ENCODE measurements at regions not wholly inside any gene's neighbourhood (a gene's known extent, or its start where the extent isn't known, plus 50 kb on each side); places are given as distances from the start of the nearest gene placed in this dataset.
"Not testable (repeated sequence)": the region's sequence is repeated elsewhere in the genome, so short reads cannot be mapped to it uniquely, and the experiment has no call there.

GRCh38 chr10:118882741-118883140 lies 128.0 kb upstream of the CACUL1 start:
- no peak overlapping the region for H3K4me2 ChIP-seq (ENCODE audit: insufficient read depth, low read length, poor library complexity, severe bottlenecking)
- no peak for DNase-seq (ENCODE audit: low spot score)
- H2AFZ ChIP-seq (ENCODE audit: low read length), result no peak overlapping the region
- no CpG with 5 or more reads among the region's 2 CpGs for WGBS, 2 donors (ENCODE audit: extremely low coverage in 2 of 2, insufficient read length in 2 of 2, insufficient replicate concordance in 1 of 2)
- H3K27ac ChIP-seq (replicated peaks; ENCODE audit: low read length), result no peak overlapping the region
- H3K18ac ChIP-seq (ENCODE audit: low read length), result no peak overlapping the region
- H3K14ac ChIP-seq (ENCODE audit: low read length), result no peak overlapping the region
- no peaks in the 10 kb centered on the region for H3K9me3 ChIP-seq (replicated peaks in 1 of 2; ENCODE audit: control insufficient read depth in 2 of 2, insufficient read depth in 1 of 2, low read depth in 1 of 2, low read length in 2 of 2)
- no peak overlapping the region for H2BK12ac ChIP-seq (ENCODE audit: low read length)
- no peak overlapping the region for H2BK120ac ChIP-seq (ENCODE audit: low read depth, low read length)
- H3K4ac ChIP-seq (ENCODE audit: low read length), result no peak overlapping the region
- H3K36me3 ChIP-seq (replicated peaks in 1 of 2; ENCODE audit: control insufficient read depth in 2 of 2, insufficient read depth in 2 of 2, low read length in 2 of 2), result no peaks in the 10 kb centered on the region
- no peaks in the 10 kb centered on the region for H3K79me1 ChIP-seq (ENCODE audit: low read depth, low read length)
- H3K4me3 ChIP-seq (ENCODE audit: low read length in 2 of 2), result no peak overlapping the region
- H3K23ac ChIP-seq (ENCODE audit: low read depth, low read length, poor library complexity), result no peak overlapping the region
- H3K4me1 ChIP-seq (ENCODE audit: control insufficient read depth in 2 of 2, insufficient read depth in 1 of 2, low read depth in 1 of 2, low read length in 2 of 2), result no peaks in the 10 kb centered on the region
- H4K91ac ChIP-seq (ENCODE audit: low read depth, low read length, poor library complexity), result no peak overlapping the region
- no peak overlapping the region for H4K8ac ChIP-seq (ENCODE audit: low read depth, low read length)
- H2BK15ac ChIP-seq (ENCODE audit: low read length), result no peak overlapping the region
- H2AK5ac ChIP-seq (ENCODE audit: low read depth, low read length), result no peak overlapping the region
- no peak overlapping the region for H3K9ac ChIP-seq (ENCODE audit: low read depth, low read length, poor library complexity)
- H3K27me3 ChIP-seq (ENCODE audit: control insufficient read depth in 3 of 3, insufficient read depth in 3 of 3, low read depth in 1 of 3, low read length in 3 of 3), result no peaks in the 10 kb centered on the region
- no peak overlapping the region for H2BK5ac ChIP-seq (ENCODE audit: low read length)

- Histone ChIP-seq H3K27ac (replicated peaks; ENCODE audit: low read length) (no peak overlapping the region), H3K4me2 (ENCODE audit: insufficient read depth, low read length, poor library complexity, severe bottlenecking) (no peak overlapping the region), H3K18ac (ENCODE audit: low read length) (peak overlapping the region; percentile 57), H2BK120ac (ENCODE audit: low read depth, low read length) (no peak overlapping the region), H3K4ac (ENCODE audit: low read length) (no peak overlapping the region), H3K36me3 (replicated peaks in 1 of 2; ENCODE audit: control insufficient read depth in 2 of 2, insufficient read depth in 2 of 2, low read length in 2 of 2) (no peaks in the 10 kb centered on the region), H4K91ac (ENCODE audit: low read depth, low read length, poor library complexity) (no peak overlapping the region), H3K9ac (ENCODE audit: low read depth, low read length, poor library complexity) (no peak overlapping the region), H3K27me3 (ENCODE audit: control insufficient read depth in 3 of 3, insufficient read depth in 3 of 3, low read depth in 1 of 3, low read length in 3 of 3) (peaks cover 0 to 2% (median 0%) of the 10 kb centered on the region in 3 experiments), H3K14ac (ENCODE audit: low read length) (peak overlapping the region; percentile 82), H3K9me3 (replicated peaks in 1 of 2; ENCODE audit: control insufficient read depth in 2 of 2, insufficient read depth in 1 of 2, low read depth in 1 of 2, low read length in 2 of 2) (no peaks in the 10 kb centered on the region), H2BK12ac (ENCODE audit: low read length) (no peak overlapping the region), H2BK15ac (ENCODE audit: low read length) (no peak overlapping the region), H4K8ac (ENCODE audit: low read depth, low read length) (peak overlapping the region; percentile 72), H2AK5ac (ENCODE audit: low read depth, low read length) (no peak overlapping the region), H2AFZ (ENCODE audit: low read length) (no peak overlapping the region), H3K23ac (ENCODE audit: low read depth, low read length, poor library complexity) (no peak overlapping the region), H3K4me3 (ENCODE audit: low read length in 2 of 2) (no peak overlapping the region), H3K4me1 (ENCODE audit: control insufficient read depth in 2 of 2, insufficient read depth in 1 of 2, low read depth in 1 of 2, low read length in 2 of 2) (no peaks in the 10 kb centered on the region), H2BK5ac (ENCODE audit: low read length) (no peak overlapping the region), H3K79me1 (ENCODE audit: low read depth, low read length) (no peaks in the 10 kb centered on the region)
- no peak for DNase-seq (ENCODE audit: low spot score)
- no CpG with 5 or more reads among the region's 1 CpG for WGBS, 2 donors (ENCODE audit: extremely low coverage in 2 of 2, insufficient read length in 2 of 2, insufficient replicate concordance in 1 of 2)
Measured at GRCh38 chr10:118892255-118892654, 137.3 kb upstream of the NANOS1 start.

- not testable (repeated sequence) for H2BK15ac ChIP-seq (ENCODE audit: low read length); H3K4me2 ChIP-seq (ENCODE audit: insufficient read depth, low read length, poor library complexity, severe bottlenecking); H3K36me3 ChIP-seq (replicated peaks in 1 of 2; ENCODE audit: control insufficient read depth in 2 of 2, insufficient read depth in 2 of 2, low read length in 2 of 2); H3K9ac ChIP-seq (ENCODE audit: low read depth, low read length, poor library complexity); DNase-seq (ENCODE audit: low spot score); H3K4me3 ChIP-seq (ENCODE audit: low read length in 2 of 2); H3K18ac ChIP-seq (ENCODE audit: low read length); H2AFZ ChIP-seq (ENCODE audit: low read length); H3K4me1 ChIP-seq (ENCODE audit: control insufficient read depth in 2 of 2, insufficient read depth in 1 of 2, low read depth in 1 of 2, low read length in 2 of 2); H3K14ac ChIP-seq (ENCODE audit: low read length); H4K8ac ChIP-seq (ENCODE audit: low read depth, low read length); H2BK5ac ChIP-seq (ENCODE audit: low read length); H2AK5ac ChIP-seq (ENCODE audit: low read depth, low read length); H2BK12ac ChIP-seq (ENCODE audit: low read length); H3K27ac ChIP-seq (replicated peaks; ENCODE audit: low read length); H2BK120ac ChIP-seq (ENCODE audit: low read depth, low read length); H3K79me1 ChIP-seq (ENCODE audit: low read depth, low read length); H3K23ac ChIP-seq (ENCODE audit: low read depth, low read length, poor library complexity); H3K27me3 ChIP-seq (ENCODE audit: control insufficient read depth in 3 of 3, insufficient read depth in 3 of 3, low read depth in 1 of 3, low read length in 3 of 3); H3K4ac ChIP-seq (ENCODE audit: low read length); H4K91ac ChIP-seq (ENCODE audit: low read depth, low read length, poor library complexity); H3K9me3 ChIP-seq (replicated peaks in 1 of 2; ENCODE audit: control insufficient read depth in 2 of 2, insufficient read depth in 1 of 2, low read depth in 1 of 2, low read length in 2 of 2)
- WGBS, 2 donors (ENCODE audit: extremely low coverage in 2 of 2, insufficient read length in 2 of 2, insufficient replicate concordance in 1 of 2), result 100% methylated on average over 2 of the region's 25 CpGs; no CpG with 5 or more reads in 1 of the 2 donors
Measured at GRCh38 chr10:118894891-118895290, 134.6 kb upstream of the NANOS1 start.

- Histone ChIP-seq H3K18ac (ENCODE audit: low read length) (no peak overlapping the region), H3K23ac (ENCODE audit: low read depth, low read length, poor library complexity) (no peak overlapping the region), H3K9me3 (replicated peaks in 1 of 2; ENCODE audit: control insufficient read depth in 2 of 2, insufficient read depth in 1 of 2, low read depth in 1 of 2, low read length in 2 of 2) (no peaks in the 10 kb centered on the region), H2BK120ac (ENCODE audit: low read depth, low read length) (no peak overlapping the region), H3K4me1 (ENCODE audit: control insufficient read depth in 2 of 2, insufficient read depth in 1 of 2, low read depth in 1 of 2, low read length in 2 of 2) (peaks cover 0 to 9% of the 10 kb centered on the region in 2 donors), H4K8ac (ENCODE audit: low read depth, low read length) (no peak overlapping the region), H4K91ac (ENCODE audit: low read depth, low read length, poor library complexity) (no peak overlapping the region), H3K27ac (replicated peaks; ENCODE audit: low read length) (peak overlapping the region; percentile 7), H2BK15ac (ENCODE audit: low read length) (no peak overlapping the region), H2BK12ac (ENCODE audit: low read length) (no peak overlapping the region), H2AK5ac (ENCODE audit: low read depth, low read length) (no peak overlapping the region), H3K79me1 (ENCODE audit: low read depth, low read length) (no peaks in the 10 kb centered on the region), H2AFZ (ENCODE audit: low read length) (no peak overlapping the region), H3K36me3 (replicated peaks in 1 of 2; ENCODE audit: control insufficient read depth in 2 of 2, insufficient read depth in 2 of 2, low read length in 2 of 2) (no peaks in the 10 kb centered on the region), H3K4ac (ENCODE audit: low read length) (no peak overlapping the region), H3K9ac (ENCODE audit: low read depth, low read length, poor library complexity) (no peak overlapping the region), H3K14ac (ENCODE audit: low read length) (no peak overlapping the region), H3K4me2 (ENCODE audit: insufficient read depth, low read length, poor library complexity, severe bottlenecking) (no peak overlapping the region), H3K4me3 (ENCODE audit: low read length in 2 of 2) (no peak overlapping the region), H2BK5ac (ENCODE audit: low read length) (no peak overlapping the region), H3K27me3 (ENCODE audit: control insufficient read depth in 3 of 3, insufficient read depth in 3 of 3, low read depth in 1 of 3, low read length in 3 of 3) (peaks cover 0 to 4% (median 0%) of the 10 kb centered on the region in 3 experiments)
- WGBS, 2 donors (ENCODE audit: extremely low coverage in 2 of 2, insufficient read length in 2 of 2, insufficient replicate concordance in 1 of 2), result no CpG with 5 or more reads among the region's 9 CpGs
- DNase-seq (ENCODE audit: low spot score), result no peak
Measured at GRCh38 chr10:118900617-118901016, 128.9 kb upstream of the NANOS1 start.
